A549 (cell line): ENCODE measurements at regions not wholly inside any gene's neighbourhood (a gene's known extent, or its start where the extent isn't known, plus 50 kb on each side); places are given as distances from the start of the nearest gene placed in this dataset.
A peak's percentile ranks its signal among the peaks of the same experiment; 100 is the strongest.

ENCODE experiments used
- ATAC-seq, 2 experiments: fragments of 200-7000 bp in 1 of 2; fragments of >200 bp in 1 of 2; cut with Nextera tagmentation in 1 of 2; cut with Tn5 transposase in 1 of 2; 3 replicates each; pipeline versions ENCODE4 v1.8.0 to v1.9.1; 2018 to 2020; ENCODE audit warnings: mild to moderate bottlenecking in 1 of 2, moderate library complexity in 1 of 2
- CTCF ChIA-PET: fragments of 300-600 bp; sonication (Branson Sonifier 250); formaldehyde crosslinking; extraction: SDS; loops from one replicate; lab custom pipeline; 2021; ENCODE audit warnings: antibody characterized with exemption, inconsistent platforms; lab: Yijun Ruan, JAX
- POLR2A ChIA-PET: fragments of 350-600 bp; formaldehyde crosslinking; extraction: SDS; loops from one replicate; lab custom pipeline; 2021; ENCODE audit warnings: antibody characterized with exemption, inconsistent platforms; lab: Yijun Ruan, JAX
- DNase-seq, 2 experiments: peaks; one replicate each; pipeline versions ENCODE4 v3.0.0 to v3.0.0-alpha.2; 2011 to 2016; ENCODE audit warnings: low read depth in 1 of 2, low spot score in 1 of 2
- FAIRE-seq: peaks from 2 replicates; lab custom pipeline; 2011; peaks lifted over from hg19 to GRCh38; lab: Jason Lieb, UNC
- H3K27ac ChIP-seq, 2 experiments: fragments of >200 bp; sonication (Bioruptor Twin); formaldehyde crosslinking; 3 replicates each; pipeline ENCODE4 v1.5.1; 2016 to 2017
- H3K4me1 ChIP-seq: fragments of >200 bp; sonication (Bioruptor Twin); formaldehyde crosslinking; 3 replicates; pipeline ENCODE4 v1.6.1; 2016
- H3K4me2 ChIP-seq: fragments of >200 bp; sonication (Bioruptor Twin); formaldehyde crosslinking; 3 replicates; pipeline ENCODE4 v1.6.1; 2016
- H3K4me3 ChIP-seq: fragments of >200 bp; sonication (Bioruptor Twin); formaldehyde crosslinking; 3 replicates; pipeline ENCODE4 v1.5.1; 2016
- H3K9me3 ChIP-seq: fragments of >200 bp; sonication (Bioruptor Twin); formaldehyde crosslinking; 3 replicates; pipeline ENCODE4 v1.6.1; 2016
- CBX2 ChIP-seq: fragments of 200-600 bp; sonication (generic); IDR thresholded peaks from 2 replicates; pipeline ENCODE4 v1.6.1; 2016; ENCODE audit warnings: low read depth, mild to moderate bottlenecking, borderline replicate concordance
- HES2 ChIP-seq: fragments of >200 bp; sonication (Bioruptor Twin); formaldehyde crosslinking; IDR thresholded peaks from 2 replicates; pipeline ENCODE4 v1.6.1; 2016
- KDM1A ChIP-seq: fragments of 200-600 bp; sonication (generic); IDR thresholded peaks from 2 replicates; pipeline ENCODE4 v1.6.1; 2016; ENCODE audit warnings: low read depth, mild to moderate bottlenecking
- KDM5A ChIP-seq: fragments of 200-600 bp; sonication (generic); IDR thresholded peaks from 2 replicates; pipeline ENCODE4 v1.6.1; 2016; ENCODE audit warnings: antibody characterized with exemption, mild to moderate bottlenecking
- NFE2L2 ChIP-seq: fragments of 150-350 bp; conservative IDR thresholded peaks from 2 replicates; pipeline ENCODE4 v1.6.1; 2014; ENCODE audit warnings: low read length
- NPAS2 ChIP-seq: fragments of 250-450 bp; sonication (Bioruptor Pico); IDR thresholded peaks from 2 replicates; pipeline ENCODE4 v1.8.0; 2022; ENCODE audit warnings: mild to moderate bottlenecking, moderate library complexity, borderline replicate concordance
- POLR2A ChIP-seq: IDR thresholded peaks from 2 replicates; pipeline ENCODE4 v1.6.1; 2012; ENCODE audit warnings: mild to moderate bottlenecking, low read length
- RAD21 ChIP-seq, 2 experiments: fragments of >200 bp in 1 of 2; sonication (Bioruptor Twin) in 1 of 2; formaldehyde crosslinking in 1 of 2; IDR thresholded peaks in 1 of 2; conservative IDR thresholded peaks in 1 of 2; 2 replicates in 1 of 2; 3 replicates in 1 of 2; pipeline ENCODE4 v1.6.1; 2012 to 2018; ENCODE audit warnings: inconsistent platforms in 1 of 2
- RARB ChIP-seq: fragments of 250-450 bp; sonication (Bioruptor Pico); IDR thresholded peaks from 2 replicates; pipeline ENCODE4 v1.8.0; 2021; ENCODE audit warnings: mild to moderate bottlenecking, moderate library complexity
- RFX5 ChIP-seq: fragments of 450-650 bp; IDR thresholded peaks from 2 replicates; pipeline ENCODE4 v1.7.1; 2014; ENCODE audit warnings: antibody characterized with exemption, mild to moderate bottlenecking, moderate library complexity
- RNF2 ChIP-seq: fragments of 200-600 bp; sonication (generic); IDR thresholded peaks from 2 replicates; pipeline ENCODE4 v1.6.1; 2016; ENCODE audit warnings: low read depth, mild to moderate bottlenecking, antibody characterized with exemption, moderate library complexity, borderline replicate concordance
- SREBF2 ChIP-seq: fragments of 450-650 bp; IDR thresholded peaks from 2 replicates; pipeline ENCODE4 v1.6.1; 2014; ENCODE audit warnings: mild to moderate bottlenecking, moderate library complexity
- USF2 ChIP-seq: fragments of 450-650 bp; IDR thresholded peaks from 2 replicates; pipeline ENCODE4 v1.6.1; 2014; ENCODE audit warnings: antibody characterized with exemption
- ZC3H11A ChIP-seq: fragments of 450-650 bp; IDR thresholded peaks from 2 replicates; pipeline ENCODE4 v1.6.1; 2014; ENCODE audit warnings: antibody characterized with exemption, mild to moderate bottlenecking
- ZFP36 ChIP-seq: fragments of 450-650 bp; IDR thresholded peaks from 2 replicates; pipeline ENCODE4 v1.6.1; 2014; ENCODE audit warnings: borderline replicate concordance; ENCODE audit not compliant: partially characterized antibody
- WGBS: methylation state at CpG from one replicate; pipeline ENCODE4 v1.1.6; 2017; ENCODE audit errors: missing lambda C conversion rate; 5-methylcytosine and 5-hydroxymethylcytosine counted together

- H3K27ac ChIP-seq: no peak overlapping the region
- no peak for TF ChIP-seq RFX5
- no peak for TF ChIP-seq ZFP36
- TF ChIP-seq RARB (CRISPR knock-in tag): no peak
- peak in 1 of 2 experiments; percentile 20; a peak in 1 of 5 replicates for TF ChIP-seq RAD21 (conservative IDR thresholded peaks at IDR 0.05 in 1 of 2, IDR thresholded peaks at IDR 0.05 in 1 of 2)
- WGBS: 62% methylated on average over 6 of the region's 6 CpGs
- ChIA-PET POLR2A (no interaction called here), CTCF (interaction anchor here (0.6 to 0.7 kb wide), 2 partner anchors 9 to 130 kb away, joined by 4 to 5 read pairs; no protein-coding TSS in a partner anchor)
- H3K4me2 ChIP-seq: no peak overlapping the region
- no peaks in the 10 kb centered on the region for H3K9me3 ChIP-seq
- no peak overlapping the region for H3K4me3 ChIP-seq
- FAIRE-seq (no peak), DNase-seq (peak in 1 of 2 experiments; percentile 2), ATAC-seq (no peak)
- no peaks in the 10 kb centered on the region for H3K4me1 ChIP-seq
Observed at GRCh38 chr6:169930799-169931198, 179.4 kb downstream of the ERMARD start.

- Histone ChIP-seq H3K9me3 (no peaks in the 10 kb centered on the region), H3K4me2 (no peak overlapping the region), H3K4me1 (no peaks in the 10 kb centered on the region), H3K27ac (no peak overlapping the region), H3K4me3 (no peak overlapping the region)
- ATAC-seq: no peak
- DNase-seq: no peak
- 10% methylated on average over 5 of the region's 5 CpGs for WGBS
- TF ChIP-seq NPAS2: no peak
- no peak for TF ChIP-seq KDM1A
- no peak for TF ChIP-seq RNF2
- TF ChIP-seq POLR2A: no peak
- no peak for FAIRE-seq
- POLR2A ChIA-PET: no interaction called here
- CTCF ChIA-PET: no interaction called here
Observed at GRCh38 chr6:169927711-169928110, 176.3 kb downstream of the ERMARD start.

GRCh38 chr6:169926617-169927417 lies 175.4 kb downstream of the ERMARD start:
- 13% methylated on average over 8 of the region's 11 CpGs for WGBS
- FAIRE-seq (no peak), ATAC-seq (no peak)

GRCh38 chr6:169923468-169924464 lies 172.3 kb downstream of the ERMARD start:
- no peak for DNase-seq
- TF ChIP-seq HES2: no peak
- no peak for TF ChIP-seq KDM5A
- no peak for TF ChIP-seq ZC3H11A
- no peak for TF ChIP-seq CBX2
- TF ChIP-seq, all 56 proteins: peak for 0
- POLR2A ChIA-PET: no interaction called here
- CTCF ChIA-PET: interaction anchor here (1.3 kb wide), 1 partner anchor 593 kb away, joined by 3 read pairs; no protein-coding TSS in a partner anchor
- H3K4me1 ChIP-seq: no peaks in the 10 kb centered on the region
- no peak overlapping the region for H3K4me3 ChIP-seq
- no peak for ATAC-seq
- H3K27ac ChIP-seq: no peak overlapping the region
- no peaks in the 10 kb centered on the region for H3K9me3 ChIP-seq
- FAIRE-seq: no peak
- 51% methylated on average over 6 of the region's 6 CpGs for WGBS
- H3K4me2 ChIP-seq: no peak overlapping the region

More at GRCh38 chr6:169926617-169927417, 175.4 kb downstream of the ERMARD start:
- POLR2A ChIA-PET: no interaction called here
- Histone ChIP-seq H3K27ac (no peak overlapping the region), H3K4me1 (no peaks in the 10 kb centered on the region), H3K4me2 (no peak overlapping the region), H3K9me3 (no peaks in the 10 kb centered on the region), H3K4me3 (no peak overlapping the region)
- DNase-seq: no peak
- CTCF ChIA-PET: no interaction called here
- TF ChIP-seq USF2 (no peak), SREBF2 (no peak), NFE2L2 (no peak), RFX5 (no peak)
